A549 (cell line): ENCODE measurements at regions not wholly inside any gene's neighbourhood (a gene's known extent, or its start where the extent isn't known, plus 50 kb on each side); places are given as distances from the start of the nearest gene placed in this dataset.
"Not testable (repeated sequence)": the region's sequence is repeated elsewhere in the genome, so short reads cannot be mapped to it uniquely, and the experiment has no call there.

Source experiments
- ATAC-seq, 2 experiments: fragments of 200-7000 bp in 1 of 2; fragments of >200 bp in 1 of 2; cut with Nextera tagmentation in 1 of 2; cut with Tn5 transposase in 1 of 2; 3 replicates each; pipeline versions ENCODE4 v1.8.0 to v1.9.1; 2018 to 2020; ENCODE audit warnings: mild to moderate bottlenecking in 1 of 2, moderate library complexity in 1 of 2
- CTCF ChIA-PET: fragments of 300-600 bp; sonication (Branson Sonifier 250); formaldehyde crosslinking; extraction: SDS; loops from one replicate; lab custom pipeline; 2021; ENCODE audit warnings: antibody characterized with exemption, inconsistent platforms; lab: Yijun Ruan, JAX
- POLR2A ChIA-PET: fragments of 350-600 bp; formaldehyde crosslinking; extraction: SDS; loops from one replicate; lab custom pipeline; 2021; ENCODE audit warnings: antibody characterized with exemption, inconsistent platforms; lab: Yijun Ruan, JAX
- DNase-seq, 2 experiments: peaks; one replicate each; pipeline versions ENCODE4 v3.0.0 to v3.0.0-alpha.2; 2011 to 2016; ENCODE audit warnings: low read depth in 1 of 2, low spot score in 1 of 2
- FAIRE-seq: peaks from 2 replicates; lab custom pipeline; 2011; peaks lifted over from hg19 to GRCh38; lab: Jason Lieb, UNC
- H3K27ac ChIP-seq, 2 experiments: fragments of >200 bp; sonication (Bioruptor Twin); formaldehyde crosslinking; 3 replicates each; pipeline ENCODE4 v1.5.1; 2016 to 2017
- H3K4me1 ChIP-seq: fragments of >200 bp; sonication (Bioruptor Twin); formaldehyde crosslinking; 3 replicates; pipeline ENCODE4 v1.6.1; 2016
- H3K4me2 ChIP-seq: fragments of >200 bp; sonication (Bioruptor Twin); formaldehyde crosslinking; 3 replicates; pipeline ENCODE4 v1.6.1; 2016
- H3K4me3 ChIP-seq: fragments of >200 bp; sonication (Bioruptor Twin); formaldehyde crosslinking; 3 replicates; pipeline ENCODE4 v1.5.1; 2016
- H3K9me3 ChIP-seq: fragments of >200 bp; sonication (Bioruptor Twin); formaldehyde crosslinking; 3 replicates; pipeline ENCODE4 v1.6.1; 2016
- CHD2 ChIP-seq: fragments of 150-350 bp; IDR thresholded peaks from 2 replicates; pipeline ENCODE4 v1.6.1; 2014; ENCODE audit warnings: low read length; ENCODE audit not compliant: partially characterized antibody
- FOSL2 ChIP-seq, 2 experiments: fragments of 450-650 bp in 1 of 2; fragments of >200 bp in 1 of 2; sonication (Bioruptor Twin) in 1 of 2; formaldehyde crosslinking; IDR thresholded peaks; 2 replicates each; pipeline versions ENCODE4 v1.5.0 to v1.6.1; 2016 to 2020; ENCODE audit warnings: mild to moderate bottlenecking in 1 of 2, moderate library complexity in 1 of 2
- GATA3 ChIP-seq: IDR thresholded peaks from 2 replicates; pipeline ENCODE4 v1.6.1; 2012; ENCODE audit warnings: borderline replicate concordance
- JUNB ChIP-seq: fragments of >200 bp; sonication (Bioruptor Twin); formaldehyde crosslinking; IDR thresholded peaks from 2 replicates; pipeline ENCODE4 v1.6.1; 2016
- KDM5A ChIP-seq: fragments of 200-600 bp; sonication (generic); IDR thresholded peaks from 2 replicates; pipeline ENCODE4 v1.6.1; 2016; ENCODE audit warnings: antibody characterized with exemption, mild to moderate bottlenecking
- MAFK ChIP-seq: fragments of 450-650 bp; IDR thresholded peaks from 2 replicates; pipeline ENCODE4 v1.6.1; 2014; ENCODE audit not compliant: partially characterized antibody
- RFX5 ChIP-seq: fragments of 450-650 bp; IDR thresholded peaks from 2 replicates; pipeline ENCODE4 v1.7.1; 2014; ENCODE audit warnings: antibody characterized with exemption, mild to moderate bottlenecking, moderate library complexity
- RNF2 ChIP-seq: fragments of 200-600 bp; sonication (generic); IDR thresholded peaks from 2 replicates; pipeline ENCODE4 v1.6.1; 2016; ENCODE audit warnings: low read depth, mild to moderate bottlenecking, antibody characterized with exemption, moderate library complexity, borderline replicate concordance
- SMC3 ChIP-seq: fragments of >200 bp; sonication (Bioruptor Twin); formaldehyde crosslinking; IDR thresholded peaks from 3 replicates; pipeline ENCODE4 v1.6.1; 2018; ENCODE audit warnings: inconsistent platforms
- TFCP2L1 ChIP-seq: fragments of 250-450 bp; sonication (Bioruptor Pico); IDR thresholded peaks from 2 replicates; pipeline ENCODE4 v1.5.0; 2021; ENCODE audit warnings: mild to moderate bottlenecking
- TP53 ChIP-seq: fragments of 250-450 bp; sonication (Bioruptor Pico); IDR thresholded peaks from 2 replicates; pipeline ENCODE4 v1.5.0; 2021; ENCODE audit warnings: mild to moderate bottlenecking, moderate library complexity
- ZSCAN20 ChIP-seq: fragments of 250-450 bp; sonication (Bioruptor Pico); IDR thresholded peaks from 2 replicates; pipeline ENCODE4 v1.8.0; 2022; ENCODE audit warnings: mild to moderate bottlenecking, moderate library complexity
- WGBS: methylation state at CpG from one replicate; pipeline ENCODE4 v1.1.6; 2017; ENCODE audit errors: missing lambda C conversion rate; 5-methylcytosine and 5-hydroxymethylcytosine counted together
- TF ChIP-seq, protein P1 (sequence below): fragments of >200 bp; sonication (Bioruptor Twin); formaldehyde crosslinking; IDR thresholded peaks from 2 replicates; pipeline ENCODE4 v1.6.1; 2016
- TF ChIP-seq, protein P2 (sequence below): fragments of >200 bp; sonication (Bioruptor Twin); formaldehyde crosslinking; IDR thresholded peaks from 3 replicates; pipeline ENCODE4 v1.6.1; 2016
- TF ChIP-seq, protein P3 (sequence below): IDR thresholded peaks from 2 replicates; pipeline ENCODE4 v1.6.1; 2012; ENCODE audit warnings: low read depth, borderline replicate concordance
- TF ChIP-seq, protein P4 (sequence below): IDR thresholded peaks from 2 replicates; pipeline ENCODE4 v1.6.1; 2012

DNA sequence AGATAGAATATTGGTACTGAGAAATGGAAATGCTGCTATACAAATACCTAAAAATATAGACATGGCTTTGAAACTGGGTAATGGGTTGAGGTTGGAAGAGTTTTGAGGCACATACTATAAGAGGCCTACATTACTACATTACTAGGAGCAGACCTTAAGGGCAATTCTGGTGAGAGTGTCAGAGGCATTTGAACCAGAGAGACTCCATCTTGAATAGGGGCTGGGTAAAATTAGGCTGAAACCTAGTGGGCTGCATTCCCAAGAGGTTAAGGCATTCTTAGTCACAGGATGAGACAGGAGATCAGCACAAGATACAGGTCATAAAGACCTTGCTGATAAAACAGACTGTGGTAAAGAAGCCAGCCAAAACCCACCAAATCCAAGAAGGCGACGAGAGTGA, 104.6 kb upstream of the ADRA1B start (continued):
- TF ChIP-seq, protein P1, sequence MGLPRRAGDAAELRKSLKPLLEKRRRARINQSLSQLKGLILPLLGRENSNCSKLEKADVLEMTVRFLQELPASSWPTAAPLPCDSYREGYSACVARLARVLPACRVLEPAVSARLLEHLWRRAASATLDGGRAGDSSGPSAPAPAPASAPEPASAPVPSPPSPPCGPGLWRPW, result no peak
- TF ChIP-seq, protein P2, sequence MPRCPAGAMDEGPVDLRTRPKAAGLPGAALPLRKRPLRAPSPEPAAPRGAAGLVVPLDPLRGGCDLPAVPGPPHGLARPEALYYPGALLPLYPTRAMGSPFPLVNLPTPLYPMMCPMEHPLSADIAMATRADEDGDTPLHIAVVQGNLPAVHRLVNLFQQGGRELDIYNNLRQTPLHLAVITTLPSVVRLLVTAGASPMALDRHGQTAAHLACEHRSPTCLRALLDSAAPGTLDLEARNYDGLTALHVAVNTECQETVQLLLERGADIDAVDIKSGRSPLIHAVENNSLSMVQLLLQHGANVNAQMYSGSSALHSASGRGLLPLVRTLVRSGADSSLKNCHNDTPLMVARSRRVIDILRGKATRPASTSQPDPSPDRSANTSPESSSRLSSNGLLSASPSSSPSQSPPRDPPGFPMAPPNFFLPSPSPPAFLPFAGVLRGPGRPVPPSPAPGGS, result no peak
- TF ChIP-seq ZSCAN20 (CRISPR knock-in tag), result no peak
- no peak for TF ChIP-seq SMC3
- no peak for TF ChIP-seq KDM5A
- TF ChIP-seq RFX5, result no peak

DNA sequence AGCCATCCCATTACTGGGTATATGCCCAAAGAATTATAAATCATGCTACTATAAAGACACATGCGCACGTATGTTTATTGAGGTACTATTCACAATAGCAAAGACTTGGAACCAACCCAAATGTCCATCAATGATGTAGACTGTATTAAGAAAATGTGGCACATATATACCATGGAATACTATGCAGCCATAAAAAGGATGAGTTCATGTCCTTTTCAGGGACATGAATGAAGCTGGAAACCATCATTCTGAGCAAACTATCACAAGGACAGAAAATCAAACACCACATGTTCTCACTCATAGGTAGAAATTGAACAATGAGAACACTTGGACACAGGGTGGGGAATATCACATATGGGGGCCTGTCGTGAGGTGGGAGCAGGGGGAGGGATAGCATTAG, 103.5 kb upstream of the ADRA1B start:
- H3K4me2 ChIP-seq, H3K4me3 ChIP-seq, CTCF ChIA-PET, ATAC-seq, POLR2A ChIA-PET, FAIRE-seq, H3K27ac ChIP-seq, H3K9me3 ChIP-seq, DNase-seq: not testable (repeated sequence)
- WGBS, result 85% methylated on average over 3 of the region's 3 CpGs
- H3K4me1 ChIP-seq, result peaks cover 35% of the 10 kb centered on the region

DNA sequence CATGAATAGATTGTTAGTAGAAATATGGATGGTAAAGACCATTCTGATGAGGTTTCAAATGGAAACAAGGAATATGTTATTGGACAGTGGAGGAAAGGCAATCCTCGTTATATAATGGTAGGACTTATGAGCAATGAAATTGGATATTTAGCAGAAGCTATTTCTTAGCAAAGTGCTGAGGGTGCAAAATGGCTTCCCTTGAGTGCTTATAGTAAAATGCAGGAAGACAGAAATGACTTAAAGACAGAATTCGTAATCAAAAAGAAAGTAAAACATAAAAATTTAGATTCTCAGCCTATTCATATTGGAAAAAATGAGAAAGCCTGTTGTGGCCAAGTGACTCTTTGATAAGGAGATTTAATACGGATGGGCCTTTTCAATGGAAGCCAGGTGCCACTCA, 102.1 kb upstream of the ADRA1B start:
- 93% methylated on average over 3 of the region's 3 CpGs for WGBS
- ATAC-seq, result no peak
- TF ChIP-seq, protein P2, result no peak
- TF ChIP-seq MAFK, result peak; percentile 94
- FAIRE-seq, result no peak
- peaks cover 40% of the 10 kb centered on the region for H3K4me1 ChIP-seq
- peak overlapping the region; percentile 59 for H3K4me2 ChIP-seq
- H3K9me3 ChIP-seq, result no peaks in the 10 kb centered on the region
- H3K4me3 ChIP-seq, result no peak overlapping the region
- POLR2A ChIA-PET, result no interaction called here
- CTCF ChIA-PET, result interaction anchor here (0.6 to 1.1 kb wide), 3 partner anchors 10 to 41 kb away, joined by 3 read pairs; no protein-coding TSS in a partner anchor
- peak overlapping the region; percentile 69 to 72 for H3K27ac ChIP-seq
- no peak for DNase-seq

DNA sequence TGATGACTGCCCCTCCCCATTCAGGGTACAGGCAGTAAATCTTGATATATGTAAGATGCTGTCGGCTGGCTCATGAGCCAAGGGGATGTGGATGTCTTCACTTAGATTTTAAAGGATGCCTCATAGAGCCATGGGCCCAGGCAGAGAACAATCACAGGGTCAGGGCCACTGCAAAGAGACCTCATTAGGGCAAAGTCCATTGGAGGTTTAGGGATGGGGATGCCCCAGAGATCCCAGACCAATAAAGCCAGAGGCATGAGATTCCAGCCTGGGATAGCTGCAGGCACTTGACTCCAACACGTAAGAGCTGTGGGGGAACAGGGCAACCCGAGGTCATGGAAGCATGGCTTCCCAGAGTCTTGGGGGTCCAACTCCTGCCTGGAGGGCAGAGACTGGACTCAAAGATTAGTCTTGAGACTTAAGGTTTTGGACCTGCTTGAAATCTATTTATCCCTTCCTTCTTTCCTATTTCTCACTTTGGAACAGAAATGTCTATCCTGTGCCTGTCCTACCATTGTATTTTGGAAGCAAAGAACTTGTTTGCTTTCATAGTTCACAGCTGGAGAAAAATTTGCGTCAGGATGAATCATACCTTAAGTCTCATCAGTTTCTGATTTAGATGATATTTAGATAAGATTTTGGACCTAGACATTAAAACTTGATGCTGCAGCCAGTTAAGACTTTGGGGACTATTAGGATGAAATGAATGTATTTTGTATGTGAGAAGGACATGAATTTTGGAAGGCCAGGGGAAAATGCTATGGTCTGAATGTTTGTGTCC, 101.3 kb upstream of the ADRA1B start:
- POLR2A ChIA-PET, result no interaction called here
- no peak overlapping the region for H3K4me3 ChIP-seq
- TF ChIP-seq FOSL2 (IDR thresholded peaks at IDR 0.05), result no peak
- peak; percentile 37; the same call in 1 of the 2 replicates for TF ChIP-seq FOSL2 (CRISPR knock-in tag; IDR thresholded peaks at IDR 0.05)
- TF ChIP-seq RNF2, result no peak
- peak; percentile 68 for TF ChIP-seq GATA3
- TF ChIP-seq, protein P3, sequence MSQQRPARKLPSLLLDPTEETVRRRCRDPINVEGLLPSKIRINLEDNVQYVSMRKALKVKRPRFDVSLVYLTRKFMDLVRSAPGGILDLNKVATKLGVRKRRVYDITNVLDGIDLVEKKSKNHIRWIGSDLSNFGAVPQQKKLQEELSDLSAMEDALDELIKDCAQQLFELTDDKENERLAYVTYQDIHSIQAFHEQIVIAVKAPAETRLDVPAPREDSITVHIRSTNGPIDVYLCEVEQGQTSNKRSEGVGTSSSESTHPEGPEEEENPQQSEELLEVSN, result no peak
- no peak for TF ChIP-seq TP53 (CRISPR knock-in tag)
- TF ChIP-seq CHD2, result no peak
- TF ChIP-seq JUNB, result peak; percentile 46
- TF ChIP-seq, protein P4, sequence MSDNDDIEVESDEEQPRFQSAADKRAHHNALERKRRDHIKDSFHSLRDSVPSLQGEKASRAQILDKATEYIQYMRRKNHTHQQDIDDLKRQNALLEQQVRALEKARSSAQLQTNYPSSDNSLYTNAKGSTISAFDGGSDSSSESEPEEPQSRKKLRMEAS, result peak; percentile 38; the same call in 1 of the 2 replicates
- TF ChIP-seq TFCP2L1 (CRISPR knock-in tag), result no peak
- TF ChIP-seq, all 56 proteins: peak for 4
- CTCF ChIA-PET, result no interaction called here
- peak in 1 of 2 experiments; percentile 57 for DNase-seq
- ATAC-seq, result peak; percentile 65 to 73; a peak in 5 of 6 replicates
- FAIRE-seq, result no peak
- H3K9me3 ChIP-seq, result no peaks in the 10 kb centered on the region
- H3K4me2 ChIP-seq, result peak overlapping the region; percentile 59
- H3K27ac ChIP-seq, result peak overlapping the region; percentile 69 to 72
- 47% methylated on average over 3 of the region's 4 CpGs for WGBS
- H3K4me1 ChIP-seq, result peaks cover 48% of the 10 kb centered on the region
